Loucy (cell line): ENCODE measurements at regions not wholly inside any gene's neighbourhood (a gene's known extent, or its start where the extent isn't known, plus 50 kb on each side); places are given as distances from the start of the nearest gene placed in this dataset.

Experiments used
- EZH2phosphoT487 ChIP-seq: fragments of 200-600 bp; IDR thresholded peaks from 2 replicates; pipeline ENCODE4 v1.6.1; 2018; ENCODE audit warnings: antibody characterized with exemption, mild to moderate bottlenecking, moderate library complexity, borderline replicate concordance
- TF ChIP-seq, protein P1 (sequence below): fragments of 200-600 bp; sonication (generic); conservative IDR thresholded peaks from 2 replicates; pipeline ENCODE4 v1.5.1; 2014; ENCODE audit warnings: mild to moderate bottlenecking, antibody characterized with exemption, low read length

DNA sequence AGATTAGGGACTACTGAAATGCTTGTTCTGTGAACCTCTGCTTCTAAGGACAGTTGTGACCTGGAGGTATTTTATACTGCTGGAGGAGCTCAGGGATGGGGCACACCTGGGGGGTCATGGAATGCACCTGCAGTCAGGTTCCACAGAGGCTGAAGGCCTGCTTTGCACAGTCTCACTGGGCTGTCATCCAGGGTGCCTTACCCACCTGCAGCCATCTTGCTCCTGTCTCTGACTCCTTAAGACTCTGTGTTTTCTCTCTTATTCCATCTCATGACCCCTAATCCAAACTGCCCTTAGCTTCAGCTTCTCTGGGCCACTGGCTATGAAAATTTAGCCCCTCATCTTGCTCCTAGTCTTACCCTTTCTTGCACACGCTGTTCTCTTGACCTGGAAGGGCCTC lies 127.0 kb upstream of the SNX19 start:
- no peak for TF ChIP-seq EZH2phosphoT487
- TF ChIP-seq, protein P1, sequence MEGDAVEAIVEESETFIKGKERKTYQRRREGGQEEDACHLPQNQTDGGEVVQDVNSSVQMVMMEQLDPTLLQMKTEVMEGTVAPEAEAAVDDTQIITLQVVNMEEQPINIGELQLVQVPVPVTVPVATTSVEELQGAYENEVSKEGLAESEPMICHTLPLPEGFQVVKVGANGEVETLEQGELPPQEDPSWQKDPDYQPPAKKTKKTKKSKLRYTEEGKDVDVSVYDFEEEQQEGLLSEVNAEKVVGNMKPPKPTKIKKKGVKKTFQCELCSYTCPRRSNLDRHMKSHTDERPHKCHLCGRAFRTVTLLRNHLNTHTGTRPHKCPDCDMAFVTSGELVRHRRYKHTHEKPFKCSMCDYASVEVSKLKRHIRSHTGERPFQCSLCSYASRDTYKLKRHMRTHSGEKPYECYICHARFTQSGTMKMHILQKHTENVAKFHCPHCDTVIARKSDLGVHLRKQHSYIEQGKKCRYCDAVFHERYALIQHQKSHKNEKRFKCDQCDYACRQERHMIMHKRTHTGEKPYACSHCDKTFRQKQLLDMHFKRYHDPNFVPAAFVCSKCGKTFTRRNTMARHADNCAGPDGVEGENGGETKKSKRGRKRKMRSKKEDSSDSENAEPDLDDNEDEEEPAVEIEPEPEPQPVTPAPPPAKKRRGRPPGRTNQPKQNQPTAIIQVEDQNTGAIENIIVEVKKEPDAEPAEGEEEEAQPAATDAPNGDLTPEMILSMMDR, result no peak
